GM23338 (cell line): ENCODE measurements at regions not wholly inside any gene's neighbourhood (a gene's known extent, or its start where the extent isn't known, plus 50 kb on each side); places are given as distances from the start of the nearest gene placed in this dataset.

Source experiments
- ATAC-seq: fragments of 200-7000 bp; cut with Tn5 transposase; 3 replicates; pipeline ENCODE4 v1.9.1; 2020
- DNase-seq: peaks from one replicate; pipeline ENCODE4 v3.0.0-alpha.2; 2015; ENCODE audit warnings: low spot score
- H2AFZ ChIP-seq: fragments of 200-600 bp; sonication (generic); 2 replicates; pipeline ENCODE4 v1.8.0; 2016; ENCODE audit warnings: antibody characterized with exemption, mild to moderate bottlenecking, moderate library complexity
- H3F3A ChIP-seq: fragments of 200-600 bp; sonication (generic); replicated peaks from 2 replicates; pipeline ENCODE4 v1.8.0; 2017; ENCODE audit warnings: antibody characterized with exemption, mixed run types, low read depth
- H3K27ac ChIP-seq: fragments of 200-600 bp; sonication (generic); 2 replicates; pipeline ENCODE4 v1.6.1; 2016; ENCODE audit warnings: low read depth
- H3K27me3 ChIP-seq: fragments of 200-600 bp; sonication (generic); 2 replicates; pipeline ENCODE4 v1.8.0; 2016; ENCODE audit warnings: mild to moderate bottlenecking, mixed run types, moderate library complexity; ENCODE audit not compliant: insufficient read depth
- H3K36me3 ChIP-seq: fragments of 200-600 bp; sonication (generic); 2 replicates; pipeline ENCODE4 v1.8.0; 2016; ENCODE audit warnings: mild to moderate bottlenecking; ENCODE audit not compliant: insufficient read depth
- H3K4me1 ChIP-seq: fragments of 200-600 bp; sonication (generic); 2 replicates; pipeline ENCODE4 v1.8.0; 2016; ENCODE audit warnings: mild to moderate bottlenecking, moderate library complexity; ENCODE audit not compliant: insufficient read depth
- H3K4me2 ChIP-seq: fragments of 200-600 bp; sonication (generic); 2 replicates; pipeline ENCODE4 v1.7.1; 2017; ENCODE audit warnings: mixed run types
- H3K4me3 ChIP-seq: fragments of 200-600 bp; sonication (generic); 2 replicates; pipeline ENCODE4 v1.6.1; 2016; ENCODE audit warnings: mixed run types
- H3K79me2 ChIP-seq: fragments of 200-600 bp; sonication (generic); replicated peaks from 2 replicates; pipeline ENCODE4 v1.8.0; 2017; ENCODE audit warnings: mild to moderate bottlenecking; ENCODE audit not compliant: insufficient read depth
- H3K9me2 ChIP-seq: fragments of 200-600 bp; sonication (generic); 2 replicates; pipeline ENCODE4 v1.8.0; 2017; ENCODE audit not compliant: insufficient read depth
- H4K20me1 ChIP-seq: fragments of 200-600 bp; sonication (generic); replicated peaks from 2 replicates; pipeline ENCODE4 v1.8.0; 2017; ENCODE audit warnings: mild to moderate bottlenecking; ENCODE audit not compliant: insufficient read depth
- H3K27ac Mint-ChIP-seq: 2 replicates; pipeline ENCODE4 v1.8.0; 2020; ENCODE audit warnings: inconsistent platforms, mild to moderate bottlenecking, moderate library complexity, mixed read lengths
- H3K27me3 Mint-ChIP-seq: 3 replicates; pipeline ENCODE4 v1.8.0; 2022; ENCODE audit warnings: low read depth, mild to moderate bottlenecking, moderate library complexity, mixed read lengths, inconsistent platforms; ENCODE audit not compliant: insufficient read depth, poor library complexity
- H3K36me3 Mint-ChIP-seq: 3 replicates; pipeline ENCODE4 v1.8.0; 2021; ENCODE audit warnings: low read depth, mild to moderate bottlenecking, inconsistent platforms, moderate library complexity, mixed read lengths
- H3K4me1 Mint-ChIP-seq: 3 replicates; pipeline ENCODE4 v1.8.0; 2020; ENCODE audit warnings: mild to moderate bottlenecking, inconsistent platforms, mixed read lengths
- H3K4me3 Mint-ChIP-seq: 3 replicates; pipeline ENCODE4 v1.8.0; 2021; ENCODE audit warnings: moderate library complexity, mild to moderate bottlenecking, inconsistent platforms, mixed read lengths
- H3K9me3 Mint-ChIP-seq: 3 replicates; pipeline ENCODE4 v1.8.0; 2020; ENCODE audit warnings: moderate library complexity, mild to moderate bottlenecking, inconsistent platforms, mixed read lengths
- CREB1 ChIP-seq: fragments of 250-450 bp; sonication (Bioruptor Pico); IDR thresholded peaks from 2 replicates; pipeline ENCODE4 v1.5.0; 2020; ENCODE audit warnings: low read depth, mild to moderate bottlenecking, moderate library complexity
- EZH2 ChIP-seq: fragments of 200-600 bp; sonication (generic); IDR thresholded peaks from one replicate; pipeline ENCODE4 v1.8.0; 2017; ENCODE audit warnings: antibody characterized with exemption, mild to moderate bottlenecking, low read depth; ENCODE audit not compliant: unreplicated experiment
- JUNB ChIP-seq: IDR thresholded peaks from one replicate; pipeline ENCODE4 v1.6.1; 2016; ENCODE audit warnings: antibody characterized with exemption; ENCODE audit not compliant: unreplicated experiment
- NANOG ChIP-seq: IDR thresholded peaks from 2 replicates; pipeline ENCODE4 v1.6.1; 2016; ENCODE audit warnings: antibody characterized with exemption, borderline replicate concordance
- POLR2AphosphoS5 ChIP-seq: IDR thresholded peaks from 2 replicates; pipeline ENCODE4 v1.6.1; 2016; ENCODE audit warnings: antibody characterized with exemption, low read depth
- TF ChIP-seq, protein P1 (sequence below): fragments of 250-450 bp; sonication (Bioruptor Pico); IDR thresholded peaks from 2 replicates; pipeline ENCODE4 v1.5.0; 2020; ENCODE audit warnings: mild to moderate bottlenecking, moderate library complexity
- TF ChIP-seq, protein P2 (sequence below): IDR thresholded peaks from 2 replicates; pipeline ENCODE4 v1.6.1; 2016; ENCODE audit warnings: antibody characterized with exemption

DNA sequence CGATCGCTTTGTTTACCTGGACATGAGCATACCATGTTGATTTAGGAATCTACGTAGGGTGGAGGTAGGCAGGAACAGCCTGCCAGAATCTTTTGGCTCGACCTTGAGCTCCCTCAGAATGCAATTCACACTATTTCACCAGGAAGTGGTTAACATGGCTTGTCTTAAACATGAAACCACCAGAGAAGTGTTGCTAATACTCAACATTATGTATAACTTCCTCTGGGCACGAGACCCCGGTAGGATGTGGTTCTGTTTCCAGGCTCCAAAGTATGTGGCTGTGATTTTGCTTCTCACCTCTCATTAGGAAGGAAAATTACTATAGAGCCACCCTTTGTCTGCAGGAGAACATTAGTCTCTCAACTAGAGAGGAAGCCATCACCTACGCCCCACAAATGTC, 59.0 kb upstream of the VCX3B start (continued):
- TF ChIP-seq, protein P1, sequence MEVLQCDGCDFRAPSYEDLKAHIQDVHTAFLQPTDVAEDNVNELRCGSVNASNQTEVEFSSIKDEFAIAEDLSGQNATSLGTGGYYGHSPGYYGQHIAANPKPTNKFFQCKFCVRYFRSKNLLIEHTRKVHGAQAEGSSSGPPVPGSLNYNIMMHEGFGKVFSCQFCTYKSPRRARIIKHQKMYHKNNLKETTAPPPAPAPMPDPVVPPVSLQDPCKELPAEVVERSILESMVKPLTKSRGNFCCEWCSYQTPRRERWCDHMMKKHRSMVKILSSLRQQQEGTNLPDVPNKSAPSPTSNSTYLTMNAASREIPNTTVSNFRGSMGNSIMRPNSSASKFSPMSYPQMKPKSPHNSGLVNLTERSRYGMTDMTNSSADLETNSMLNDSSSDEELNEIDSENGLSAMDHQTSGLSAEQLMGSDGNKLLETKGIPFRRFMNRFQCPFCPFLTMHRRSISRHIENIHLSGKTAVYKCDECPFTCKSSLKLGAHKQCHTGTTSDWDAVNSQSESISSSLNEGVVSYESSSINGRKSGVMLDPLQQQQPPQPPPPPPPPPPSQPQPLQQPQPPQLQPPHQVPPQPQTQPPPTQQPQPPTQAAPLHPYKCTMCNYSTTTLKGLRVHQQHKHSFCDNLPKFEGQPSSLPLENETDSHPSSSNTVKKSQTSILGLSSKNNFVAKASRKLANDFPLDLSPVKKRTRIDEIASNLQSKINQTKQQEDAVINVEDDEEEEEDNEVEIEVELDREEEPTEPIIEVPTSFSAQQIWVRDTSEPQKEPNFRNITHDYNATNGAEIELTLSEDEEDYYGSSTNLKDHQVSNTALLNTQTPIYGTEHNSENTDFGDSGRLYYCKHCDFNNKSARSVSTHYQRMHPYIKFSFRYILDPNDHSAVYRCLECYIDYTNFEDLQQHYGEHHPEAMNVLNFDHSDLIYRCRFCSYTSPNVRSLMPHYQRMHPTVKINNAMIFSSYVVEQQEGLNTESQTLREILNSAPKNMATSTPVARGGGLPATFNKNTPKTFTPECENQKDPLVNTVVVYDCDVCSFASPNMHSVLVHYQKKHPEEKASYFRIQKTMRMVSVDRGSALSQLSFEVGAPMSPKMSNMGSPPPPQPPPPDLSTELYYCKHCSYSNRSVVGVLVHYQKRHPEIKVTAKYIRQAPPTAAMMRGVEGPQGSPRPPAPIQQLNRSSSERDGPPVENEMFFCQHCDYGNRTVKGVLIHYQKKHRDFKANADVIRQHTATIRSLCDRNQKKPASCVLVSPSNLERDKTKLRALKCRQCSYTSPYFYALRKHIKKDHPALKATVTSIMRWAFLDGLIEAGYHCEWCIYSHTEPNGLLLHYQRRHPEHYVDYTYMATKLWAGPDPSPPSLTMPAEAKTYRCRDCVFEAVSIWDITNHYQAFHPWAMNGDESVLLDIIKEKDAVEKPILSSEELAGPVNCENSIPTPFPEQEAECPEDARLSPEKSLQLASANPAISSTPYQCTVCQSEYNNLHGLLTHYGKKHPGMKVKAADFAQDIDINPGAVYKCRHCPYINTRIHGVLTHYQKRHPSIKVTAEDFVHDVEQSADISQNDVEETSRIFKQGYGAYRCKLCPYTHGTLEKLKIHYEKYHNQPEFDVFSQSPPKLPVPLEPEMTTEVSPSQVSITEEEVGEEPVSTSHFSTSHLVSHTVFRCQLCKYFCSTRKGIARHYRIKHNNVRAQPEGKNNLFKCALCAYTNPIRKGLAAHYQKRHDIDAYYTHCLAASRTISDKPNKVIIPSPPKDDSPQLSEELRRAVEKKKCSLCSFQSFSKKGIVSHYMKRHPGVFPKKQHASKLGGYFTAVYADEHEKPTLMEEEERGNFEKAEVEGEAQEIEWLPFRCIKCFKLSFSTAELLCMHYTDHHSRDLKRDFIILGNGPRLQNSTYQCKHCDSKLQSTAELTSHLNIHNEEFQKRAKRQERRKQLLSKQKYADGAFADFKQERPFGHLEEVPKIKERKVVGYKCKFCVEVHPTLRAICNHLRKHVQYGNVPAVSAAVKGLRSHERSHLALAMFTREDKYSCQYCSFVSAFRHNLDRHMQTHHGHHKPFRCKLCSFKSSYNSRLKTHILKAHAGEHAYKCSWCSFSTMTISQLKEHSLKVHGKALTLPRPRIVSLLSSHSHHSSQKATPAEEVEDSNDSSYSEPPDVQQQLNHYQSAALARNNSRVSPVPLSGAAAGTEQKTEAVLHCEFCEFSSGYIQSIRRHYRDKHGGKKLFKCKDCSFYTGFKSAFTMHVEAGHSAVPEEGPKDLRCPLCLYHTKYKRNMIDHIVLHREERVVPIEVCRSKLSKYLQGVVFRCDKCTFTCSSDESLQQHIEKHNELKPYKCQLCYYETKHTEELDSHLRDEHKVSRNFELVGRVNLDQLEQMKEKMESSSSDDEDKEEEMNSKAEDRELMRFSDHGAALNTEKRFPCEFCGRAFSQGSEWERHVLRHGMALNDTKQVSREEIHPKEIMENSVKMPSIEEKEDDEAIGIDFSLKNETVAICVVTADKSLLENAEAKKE (CRISPR knock-in tag), result no peak
- TF ChIP-seq NANOG (no peak), JUNB (no peak), EZH2 (no peak), CREB1 (CRISPR knock-in tag) (no peak)
- TF ChIP-seq, protein P2, sequence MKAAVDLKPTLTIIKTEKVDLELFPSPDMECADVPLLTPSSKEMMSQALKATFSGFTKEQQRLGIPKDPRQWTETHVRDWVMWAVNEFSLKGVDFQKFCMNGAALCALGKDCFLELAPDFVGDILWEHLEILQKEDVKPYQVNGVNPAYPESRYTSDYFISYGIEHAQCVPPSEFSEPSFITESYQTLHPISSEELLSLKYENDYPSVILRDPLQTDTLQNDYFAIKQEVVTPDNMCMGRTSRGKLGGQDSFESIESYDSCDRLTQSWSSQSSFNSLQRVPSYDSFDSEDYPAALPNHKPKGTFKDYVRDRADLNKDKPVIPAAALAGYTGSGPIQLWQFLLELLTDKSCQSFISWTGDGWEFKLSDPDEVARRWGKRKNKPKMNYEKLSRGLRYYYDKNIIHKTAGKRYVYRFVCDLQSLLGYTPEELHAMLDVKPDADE, result no peak

DNA sequence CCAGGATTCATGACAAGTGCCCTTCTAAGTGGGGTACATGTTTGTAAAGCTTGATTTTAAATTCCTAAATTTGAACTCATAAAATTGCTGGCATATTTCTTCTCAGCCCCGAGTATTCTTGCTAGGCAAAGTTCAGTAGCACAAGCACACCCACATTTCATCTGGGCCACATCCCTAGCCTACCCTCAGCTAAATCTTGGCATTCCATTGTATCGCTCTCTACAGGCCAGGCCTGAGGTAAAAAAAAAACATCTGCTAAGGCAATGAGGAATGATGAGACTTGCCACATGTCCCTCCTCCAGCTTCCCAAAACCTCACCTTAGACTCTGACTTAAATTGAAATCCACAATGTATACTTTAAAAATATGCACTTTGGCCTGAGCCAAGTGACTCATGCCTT, 51.4 kb upstream of the VCX3B start:
- H3K27me3 Mint-ChIP-seq, result no peaks in the 10 kb centered on the region
- TF ChIP-seq NANOG (no peak), POLR2AphosphoS5 (no peak), EZH2 (no peak)

More for the DNA sequence above, 51.4 kb upstream of the VCX3B start:
- H3F3A ChIP-seq, result no peaks in the 10 kb centered on the region
- no peak overlapping the region for H3K4me3 ChIP-seq
- no peaks in the 10 kb centered on the region for H3K79me2 ChIP-seq
- no peak overlapping the region for H3K4me2 ChIP-seq
- no peaks in the 10 kb centered on the region for H3K9me2 ChIP-seq
- ATAC-seq, result no peak
- Mint-ChIP-seq H3K9me3 (no peaks in the 10 kb centered on the region), H3K4me1 (no peaks in the 10 kb centered on the region), H3K36me3 (no peaks in the 10 kb centered on the region; the same call in 2 of the 3 replicates), H3K27ac (no peak overlapping the region), H3K4me3 (no peak overlapping the region)
- H3K27me3 ChIP-seq, result no peaks in the 10 kb centered on the region
- H3K36me3 ChIP-seq, result no peaks in the 10 kb centered on the region
- H3K4me1 ChIP-seq, result no peaks in the 10 kb centered on the region
- no peak for DNase-seq
- H2AFZ ChIP-seq, result no peak overlapping the region
- no peaks in the 10 kb centered on the region for H4K20me1 ChIP-seq
- H3K27ac ChIP-seq, result no peak overlapping the region
